ENCODE measurements at regions not wholly inside any gene's neighbourhood (a gene's known extent, or its start where the extent isn't known, plus 50 kb on each side); places are given as distances from the start of the nearest gene placed in this dataset.
"Not testable (repeated sequence)": the region's sequence is repeated elsewhere in the genome, so short reads cannot be mapped to it uniquely, and the experiment has no call there.

DNA sequence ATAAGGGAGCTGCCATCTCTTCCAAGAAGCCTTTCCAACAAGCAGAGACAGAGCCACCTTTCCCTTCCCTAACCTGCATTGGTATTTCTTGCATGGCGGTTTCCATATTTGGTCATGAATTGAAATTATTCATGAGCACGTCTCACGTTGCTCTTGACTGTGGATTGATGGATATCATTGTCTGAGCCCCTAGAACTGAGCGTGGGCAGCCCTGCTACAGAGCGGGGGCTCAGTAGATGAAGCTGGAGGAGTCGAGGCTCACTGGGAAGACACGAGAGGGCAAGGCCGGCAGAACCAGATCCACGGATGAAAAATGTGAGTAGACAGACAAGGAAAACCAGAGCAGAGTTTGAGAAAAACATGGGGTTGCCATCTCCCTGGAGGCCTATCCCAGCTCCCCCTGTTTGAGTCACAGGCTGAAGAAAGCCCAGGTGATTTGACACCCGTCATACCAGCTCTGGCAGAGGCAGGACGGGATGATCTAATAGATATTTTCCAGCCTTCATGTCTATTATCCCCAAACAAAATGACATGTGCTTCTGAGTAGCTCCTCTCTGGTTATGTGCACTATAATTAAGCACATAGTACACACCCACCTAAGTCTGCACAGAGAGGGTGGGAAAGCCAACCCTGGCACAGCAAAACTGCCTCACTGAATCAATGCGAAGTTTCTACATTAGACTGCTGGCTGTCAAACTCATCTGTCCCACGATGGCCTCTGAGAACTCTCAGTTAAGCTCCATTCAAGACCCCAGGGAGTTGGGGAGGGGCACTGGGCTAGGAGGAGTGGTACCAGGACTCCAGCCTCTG lies 363.5 kb upstream of the KLHL29 start:
- no peak for DNase-seq

- DNase-seq, result no peak
Measured at GRCh38 chr2:23023722-23024121, 361.3 kb upstream of the KLHL29 start.

- no peak for DNase-seq
Measured at GRCh38 chr2:23026671-23027070, 358.3 kb upstream of the KLHL29 start.

- no peak for DNase-seq
Measured at GRCh38 chr2:23027396-23027795, 357.6 kb upstream of the KLHL29 start.

DNA sequence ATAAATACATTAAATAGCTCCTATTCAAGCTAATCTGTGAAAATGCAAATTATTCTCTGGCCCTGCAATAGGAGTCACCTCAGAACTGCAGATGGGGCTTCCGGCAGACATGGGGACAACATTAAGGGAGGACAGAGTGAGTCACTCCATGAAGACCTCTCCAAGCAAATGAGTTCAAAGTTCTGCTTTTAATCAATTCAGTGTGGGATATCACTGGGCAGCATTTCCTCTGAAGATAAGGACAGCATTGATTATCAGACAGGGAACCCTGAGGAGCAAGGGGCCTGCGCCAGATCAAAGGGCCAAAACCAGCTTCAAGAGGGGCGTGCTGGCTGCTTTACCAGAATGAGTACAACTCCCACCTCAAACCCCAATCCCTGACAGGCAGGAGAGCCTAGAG lies 356.9 kb upstream of the KLHL29 start:
- DNase-seq, result no peak

- no peak for DNase-seq
Measured at GRCh38 chr2:23029111-23029510, 355.9 kb upstream of the KLHL29 start.

- DNase-seq, result no peak
Measured at GRCh38 chr2:23029951-23030350, 355.0 kb upstream of the KLHL29 start.

GRCh38 chr2:23034996-23035395 lies 350.0 kb upstream of the KLHL29 start:
- no peak for DNase-seq

GRCh38 chr2:23036629-23037028 lies 348.4 kb upstream of the KLHL29 start:
- no peak for DNase-seq

DNA sequence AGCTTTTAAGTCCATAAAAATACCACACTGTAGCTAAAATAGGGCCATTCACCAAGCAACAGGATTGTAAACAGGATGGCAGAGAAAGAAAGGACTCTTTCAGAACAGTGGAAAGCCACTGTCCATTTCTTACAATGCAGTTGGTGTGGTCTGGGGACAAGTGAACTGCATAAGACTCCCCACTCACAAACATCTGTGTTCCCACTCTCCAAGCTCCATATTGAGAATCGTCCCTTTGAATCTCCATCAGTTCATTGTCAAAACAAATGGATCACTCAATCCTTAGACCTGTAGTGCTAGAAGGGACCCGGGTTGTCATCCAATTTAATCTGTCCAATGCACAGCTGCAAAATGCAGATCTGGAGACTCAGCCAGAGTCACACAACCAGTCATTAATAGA lies 347.4 kb upstream of the KLHL29 start:
- DNase-seq, result no peak

GRCh38 chr2:23041443-23041842 lies 343.5 kb upstream of the KLHL29 start:
- DNase-seq, result no peak

- no peak for DNase-seq
Measured at GRCh38 chr2:23042216-23042906, 342.6 kb upstream of the KLHL29 start.

- no peak for DNase-seq
Measured at GRCh38 chr2:23050388-23050787, 334.6 kb upstream of the KLHL29 start.

DNA sequence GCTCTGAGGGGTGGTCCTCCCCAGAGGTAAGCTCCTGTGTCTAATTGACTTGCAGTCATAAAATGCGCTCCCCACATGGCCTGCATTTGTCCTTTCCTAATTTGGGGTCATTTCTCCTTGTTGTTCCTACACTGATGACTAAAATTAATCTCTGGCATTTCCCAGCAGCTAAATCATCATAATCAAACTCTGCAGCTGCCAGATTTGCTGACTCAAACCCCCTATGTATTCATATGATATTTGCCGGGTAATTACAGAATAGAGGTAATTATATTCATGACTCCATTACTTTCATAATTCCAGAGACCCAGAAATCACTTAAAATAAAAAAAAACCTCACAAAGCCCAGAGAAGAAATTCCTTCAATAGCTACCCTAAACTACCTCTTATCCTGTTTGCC lies 331.4 kb upstream of the KLHL29 start:
- DNase-seq, result no peak

DNA sequence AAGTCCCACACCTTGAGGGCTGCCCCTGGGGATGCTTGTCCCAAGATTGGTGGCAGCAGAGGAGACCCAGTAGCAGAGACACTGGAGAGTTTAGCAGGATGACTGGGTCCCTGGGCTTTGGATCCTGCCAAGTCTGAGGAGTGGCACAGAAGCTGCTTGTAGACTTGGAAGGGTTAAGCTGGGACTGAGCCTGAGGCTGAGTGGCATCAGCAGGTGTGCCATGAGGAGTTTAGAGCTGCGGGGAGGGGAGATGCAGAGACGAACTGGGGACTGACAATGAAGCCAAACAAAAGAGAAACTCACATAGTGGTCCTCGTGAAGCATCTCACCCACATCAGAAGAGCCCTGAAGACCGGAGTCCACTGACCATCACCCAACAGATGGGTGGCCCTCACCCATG lies 329.7 kb upstream of the KLHL29 start:
- DNase-seq, result no peak

- not testable (repeated sequence) for DNase-seq
Measured at GRCh38 chr2:23056846-23057245, 328.1 kb upstream of the KLHL29 start.

DNA sequence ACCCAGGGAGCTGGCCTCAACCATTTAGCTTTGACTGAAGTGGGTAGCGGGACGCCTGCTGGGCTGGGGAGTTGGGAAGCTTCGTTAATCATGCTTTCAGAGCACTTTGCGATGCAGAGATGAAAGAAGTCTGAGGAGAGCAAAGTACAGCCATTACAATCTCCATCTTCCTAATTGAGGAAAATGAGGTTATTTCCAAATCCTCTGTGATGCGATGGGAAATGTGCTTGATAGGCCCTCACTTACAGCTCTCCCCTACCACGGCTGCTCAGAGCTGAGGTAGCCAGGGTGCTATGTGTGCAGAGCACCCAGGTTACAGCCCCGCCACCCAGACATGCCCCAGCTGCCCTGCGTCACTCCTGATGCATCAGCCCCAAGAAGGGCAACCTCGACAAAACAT lies 326.5 kb upstream of the KLHL29 start:
- DNase-seq, result no peak

DNA sequence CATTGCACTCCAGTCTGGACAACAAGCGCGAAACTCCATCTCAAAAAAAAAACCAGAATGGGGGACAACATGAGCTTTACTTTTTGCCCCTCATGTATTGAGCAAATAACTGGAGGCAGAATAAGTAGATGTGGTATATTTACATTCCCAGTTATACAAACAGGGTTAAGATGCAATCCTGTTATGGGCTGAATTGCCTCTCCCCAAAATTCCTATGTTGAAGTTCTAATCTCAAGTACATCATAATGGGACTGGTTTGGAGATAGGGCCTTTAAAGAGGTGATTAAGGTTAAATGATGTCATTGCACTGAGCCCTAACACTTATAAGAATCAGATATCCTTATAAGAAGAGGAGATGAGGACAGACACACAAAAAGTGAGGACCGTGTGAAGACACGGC lies 319.8 kb upstream of the KLHL29 start:
- DNase-seq, result no peak

GRCh38 chr2:23065936-23066335 lies 319.0 kb upstream of the KLHL29 start:
- no peak for DNase-seq

DNA sequence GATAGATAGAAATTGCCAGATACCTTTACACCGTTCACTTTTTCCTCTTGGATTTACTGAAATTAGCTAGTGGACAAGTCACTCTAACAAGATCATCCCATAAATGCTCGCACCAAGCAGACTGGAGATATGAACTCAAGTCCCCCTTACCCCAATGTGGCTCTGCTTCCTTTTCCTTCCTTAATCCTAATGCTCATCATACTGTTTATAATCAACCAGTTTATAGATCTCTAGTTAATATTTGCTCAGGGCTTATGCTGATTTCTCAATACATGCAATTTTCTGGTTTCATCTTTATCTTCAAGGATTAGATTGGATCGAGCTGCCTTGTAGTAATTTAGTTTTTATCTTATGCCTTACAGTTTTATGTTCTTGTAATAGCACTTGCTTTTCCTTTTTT lies 318.3 kb upstream of the KLHL29 start:
- no peak for DNase-seq

DNA sequence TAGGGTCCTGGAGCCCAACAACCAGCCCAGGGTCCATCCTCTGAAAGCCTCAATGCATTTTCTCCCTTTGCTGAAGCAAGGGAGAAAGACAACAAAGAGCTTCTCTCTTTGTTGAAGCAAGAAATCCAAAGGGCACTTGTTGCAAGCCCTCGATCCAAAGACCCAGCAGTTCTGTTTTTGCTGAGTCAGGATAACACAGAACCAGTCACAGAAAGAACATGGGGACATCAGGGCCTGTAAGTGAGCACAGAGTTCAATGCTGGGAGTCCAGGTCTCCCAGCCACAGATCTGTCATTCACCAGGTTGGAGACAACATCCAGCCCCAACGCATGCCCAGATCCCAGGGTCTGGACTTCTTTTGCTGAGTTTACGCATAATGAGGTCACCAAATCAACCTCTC lies 315.8 kb upstream of the KLHL29 start:
- no peak for DNase-seq

DNA sequence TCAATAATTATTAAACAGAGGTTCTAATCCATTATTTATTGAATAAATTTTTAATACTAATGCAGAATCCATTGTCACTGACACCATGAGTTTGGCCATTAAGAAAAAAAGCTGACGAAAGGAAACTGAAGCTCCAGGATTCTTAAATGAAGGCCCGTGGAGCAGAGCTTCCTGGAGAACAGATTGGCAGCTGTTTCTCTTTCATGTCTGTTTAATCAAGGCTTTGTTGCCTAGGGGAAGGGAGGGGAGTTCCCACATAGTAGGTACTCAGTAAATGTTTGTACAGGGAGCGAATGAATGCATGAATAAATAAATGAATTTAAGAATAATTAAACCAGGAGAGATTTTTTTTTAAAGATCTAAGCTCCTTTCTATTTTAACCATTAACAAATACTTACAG lies 315.1 kb upstream of the KLHL29 start:
- DNase-seq, result no peak

DNA sequence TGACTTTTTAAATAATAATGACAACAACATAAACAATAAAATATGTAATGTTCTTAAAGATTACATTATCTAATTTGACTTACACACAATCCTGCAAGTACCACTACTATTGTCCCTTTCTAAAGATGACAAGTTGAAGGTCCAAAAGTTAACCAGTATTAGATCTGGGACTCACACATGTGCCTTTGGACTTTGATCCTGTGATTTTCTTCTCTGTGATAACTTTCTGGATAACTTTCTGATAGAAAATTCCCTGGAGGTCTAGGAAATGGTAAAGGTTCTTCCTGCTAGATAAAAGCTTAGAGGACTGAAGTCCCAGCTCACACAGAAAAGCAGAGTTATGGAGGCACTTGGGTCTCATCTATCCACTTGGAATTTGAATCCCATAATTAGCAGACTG lies 311.9 kb upstream of the KLHL29 start:
- DNase-seq, result no peak

DNA sequence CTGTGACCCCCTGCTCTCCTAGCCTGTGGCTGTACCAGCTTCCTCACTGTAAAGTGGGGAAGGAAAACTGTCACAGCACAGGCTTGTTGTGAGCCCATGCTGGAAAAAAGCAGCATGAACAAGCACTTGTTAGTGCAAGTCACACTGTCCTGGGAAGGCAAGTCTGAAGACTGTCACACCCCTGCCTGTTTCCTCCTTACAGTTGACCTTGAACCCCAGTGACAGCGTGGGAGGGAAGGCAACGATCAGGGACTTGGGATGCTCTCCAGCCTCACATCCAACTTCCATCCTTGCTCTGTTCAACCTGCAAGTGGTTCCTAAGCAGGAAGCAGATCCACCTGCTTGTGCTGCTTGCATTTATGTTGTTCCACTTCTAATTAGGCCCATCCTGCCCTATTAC lies 311.3 kb upstream of the KLHL29 start:
- no peak for DNase-seq

GRCh38 chr2:23077596-23077995 lies 307.4 kb upstream of the KLHL29 start:
- DNase-seq, result no peak

Measured in GF-D8 (cell line).